Activated effector memory CD4-positive, alpha-beta T cell treated with Interleukin-2 at 50 U/mL for 16 hours (primary cell): ENCODE measurements at regions not wholly inside any gene's neighbourhood (a gene's known extent, or its start where the extent isn't known, plus 50 kb on each side); places are given as distances from the start of the nearest gene placed in this dataset.
"Not testable (repeated sequence)": the region's sequence is repeated elsewhere in the genome, so short reads cannot be mapped to it uniquely, and the experiment has no call there.

Experiments
- DNase-seq: peaks from one replicate; pipeline ENCODE4 v3.0.0-alpha.2; 2020

GRCh38 chr13:109268492-109268891 lies 517.9 kb downstream of the IRS2 start:
- DNase-seq: not testable (repeated sequence)

- not testable (repeated sequence) for DNase-seq
Measured at GRCh38 chr13:109267400-109267799, 519.0 kb downstream of the IRS2 start.

- DNase-seq: not testable (repeated sequence)
Measured at GRCh38 chr13:109265438-109265742, 521.0 kb downstream of the IRS2 start.

- not testable (repeated sequence) for DNase-seq
Measured at GRCh38 chr13:109264603-109265437, 521.6 kb downstream of the IRS2 start.

- not testable (repeated sequence) for DNase-seq
Measured at GRCh38 chr13:109257761-109258157, 528.6 kb downstream of the IRS2 start.
